ENCODE measurements at regions not wholly inside any gene's neighbourhood (a gene's known extent, or its start where the extent isn't known, plus 50 kb on each side); places are given as distances from the start of the nearest gene placed in this dataset.

GRCh38 chr2:126345691-126346090, 310.3 kb upstream of the GYPC start:
- no peak for DNase-seq

GRCh38 chr2:126356631-126357030, 299.3 kb upstream of the GYPC start:
- DNase-seq: no peak

- DNase-seq: no peak
Observed at GRCh38 chr2:126358122-126358521, 297.8 kb upstream of the GYPC start.

GRCh38 chr2:126359494-126359893, 296.5 kb upstream of the GYPC start:
- no peak for DNase-seq

- no peak for DNase-seq
Observed at GRCh38 chr2:126367361-126367760, 288.6 kb upstream of the GYPC start.

- no peak for DNase-seq
Observed at GRCh38 chr2:126368758-126369157, 287.2 kb upstream of the GYPC start.

- DNase-seq: no peak
Observed at GRCh38 chr2:126370201-126370600, 285.8 kb upstream of the GYPC start.

- DNase-seq: no peak
Observed at GRCh38 chr2:126372406-126372805, 283.6 kb upstream of the GYPC start.

- DNase-seq: no peak
Observed at GRCh38 chr2:126378176-126378575, 277.8 kb upstream of the GYPC start.

GRCh38 chr2:126381091-126381490, 274.9 kb upstream of the GYPC start:
- DNase-seq: no peak

GRCh38 chr2:126382998-126383397, 273.0 kb upstream of the GYPC start:
- DNase-seq: no peak

GRCh38 chr2:126383800-126384199, 272.2 kb upstream of the GYPC start:
- DNase-seq: no peak

- DNase-seq: no peak
Observed at GRCh38 chr2:126385441-126385840, 270.5 kb upstream of the GYPC start.

- DNase-seq: no peak
Observed at GRCh38 chr2:126385983-126386382, 270.0 kb upstream of the GYPC start.

GRCh38 chr2:126389446-126389845, 266.5 kb upstream of the GYPC start:
- DNase-seq: no peak

- DNase-seq: no peak
Observed at GRCh38 chr2:126392889-126393288, 263.1 kb upstream of the GYPC start.

- DNase-seq: no peak
Observed at GRCh38 chr2:126399001-126399400, 257.0 kb upstream of the GYPC start.

GRCh38 chr2:126403039-126403628, 252.8 kb upstream of the GYPC start:
- DNase-seq: no peak

- no peak for DNase-seq
Observed at GRCh38 chr2:126406267-126406666, 249.7 kb upstream of the GYPC start.

- no peak for DNase-seq
Observed at GRCh38 chr2:126408671-126409070, 247.3 kb upstream of the GYPC start.

- no peak for DNase-seq
Observed at GRCh38 chr2:126409850-126410249, 246.1 kb upstream of the GYPC start.

- no peak for DNase-seq
Observed at GRCh38 chr2:126413079-126413478, 242.9 kb upstream of the GYPC start.

- no peak for DNase-seq
Observed at GRCh38 chr2:126419403-126419802, 236.6 kb upstream of the GYPC start.

GRCh38 chr2:126425943-126426342, 230.0 kb upstream of the GYPC start:
- no peak for DNase-seq

GRCh38 chr2:126429103-126429502, 226.9 kb upstream of the GYPC start:
- DNase-seq: no peak

GRCh38 chr2:126431136-126431535, 224.8 kb upstream of the GYPC start:
- DNase-seq: no peak

Data from NCI-H1694 treated with DMSO at 0.1 percent for 48 hours (cell line).